Upper lobe of left lung (tissue), 6 donors: ENCODE measurements at regions not wholly inside any gene's neighbourhood (a gene's known extent, or its start where the extent isn't known, plus 50 kb on each side); places are given as distances from the start of the nearest gene placed in this dataset.

Experiments
- ATAC-seq, 2 donors: fragments of 200-7000 bp; cut with Tn5 transposase; one replicate each; pipeline ENCODE4 v1.9.1; 2022; ENCODE audit warnings: mild to moderate bottlenecking in 2 of 2, moderate library complexity in 2 of 2; ENCODE audit not compliant: low FRiP score in 2 of 2
- DNase-seq, 2 donors: peaks; one replicate each; pipeline ENCODE4 v3.0.0-alpha.2; 2019 to 2020
- H3K27ac ChIP-seq, 4 donors: fragments of 200-600 bp; sonication (generic); one replicate each; pipeline ENCODE4 v1.5.1; 2016 to 2019
- H3K27me3 ChIP-seq, 4 donors: fragments of 200-600 bp; sonication (generic); one replicate each; pipeline ENCODE4 v1.5.1; 2017 to 2019
- H3K36me3 ChIP-seq, 4 donors: fragments of 200-600 bp; sonication (generic); one replicate each; pipeline ENCODE4 v1.5.1; 2016 to 2019
- H3K4me1 ChIP-seq, 4 donors: fragments of 200-600 bp; sonication (generic); one replicate each; pipeline ENCODE4 v1.5.1; 2018 to 2019
- H3K4me3 ChIP-seq, 4 donors: fragments of 200-600 bp; sonication (generic); one replicate each; pipeline ENCODE4 v1.5.1; 2017 to 2019; ENCODE audit warnings: mild to moderate bottlenecking in 2 of 4, moderate library complexity in 1 of 4
- H3K9me3 ChIP-seq, 4 donors: fragments of 200-600 bp; sonication (generic); one replicate each; pipeline ENCODE4 v1.5.1; 2018 to 2019
- CTCF ChIP-seq, 6 experiments: fragments of 450-650 bp in 4 of 6; fragments of 200-600 bp in 2 of 6; sonication (generic) in 2 of 6; IDR thresholded peaks; one replicate each; pipeline ENCODE4 v1.5.1; 2016 to 2019; ENCODE audit warnings: antibody characterized with exemption in 6 of 6
- EP300 ChIP-seq, 4 donors: sonication (generic); formaldehyde crosslinking; IDR thresholded peaks; one replicate each; pipeline ENCODE4 v1.5.1; 2017; ENCODE audit warnings: antibody characterized with exemption in 4 of 4, control low read depth in 2 of 4
- POLR2A ChIP-seq, 4 donors: fragments of 450-650 bp; IDR thresholded peaks; one replicate each; pipeline ENCODE4 v1.5.1; 2016 to 2017; ENCODE audit warnings: antibody characterized with exemption in 4 of 4, mild to moderate bottlenecking in 2 of 4
- POLR2AphosphoS5 ChIP-seq, 2 donors: sonication (generic); formaldehyde crosslinking; IDR thresholded peaks; one replicate each; pipeline ENCODE4 v1.5.1; 2017; ENCODE audit warnings: antibody characterized with exemption in 2 of 2
- WGBS, 2 donors: methylation state at CpG; one replicate each; pipeline ENCODE4 v1.1.5; 2017 to 2018; 5-methylcytosine and 5-hydroxymethylcytosine counted together
- donor health status: DM: no; HTN: no; CAD: no; lungs with moderate emphysema.
- donor health status: DM: no; HTN: yes; CAD: no; lungs with severe emphysema.

- TF ChIP-seq EP300 (IDR thresholded peaks at IDR 0.05): no peak
- Histone ChIP-seq H3K9me3 (no peaks in the 10 kb centered on the region), H3K4me1 (no peaks in the 10 kb centered on the region), H3K4me3 (no peak overlapping the region), H3K27ac (no peak overlapping the region), H3K36me3 (no peaks in the 10 kb centered on the region), H3K27me3 (no peaks in the 10 kb centered on the region)
- ATAC-seq (no peak), DNase-seq (no peak)
- WGBS, 2 donors: 75 to 82% methylated on average over 4 of the region's 4 CpGs
Observed at GRCh38 chr17:59505610-59506276, 59.7 kb upstream of the DHX40 start.

- Histone ChIP-seq H3K4me1 (no peaks in the 10 kb centered on the region), H3K27ac (no peak overlapping the region), H3K27me3 (no peaks in the 10 kb centered on the region), H3K4me3 (no peak overlapping the region), H3K9me3 (no peaks in the 10 kb centered on the region), H3K36me3 (no peaks in the 10 kb centered on the region)
- DNase-seq (no peak), ATAC-seq (no peak)
- WGBS, 2 donors: 86 to 88% methylated on average over 9 of the region's 9 CpGs
- no peak for TF ChIP-seq EP300 (IDR thresholded peaks at IDR 0.05)
- TF ChIP-seq POLR2AphosphoS5 (IDR thresholded peaks at IDR 0.05): no peak
- no peak for TF ChIP-seq CTCF (IDR thresholded peaks at IDR 0.05)
Observed at GRCh38 chr17:59506894-59507726, 58.3 kb upstream of the DHX40 start.

DNA sequence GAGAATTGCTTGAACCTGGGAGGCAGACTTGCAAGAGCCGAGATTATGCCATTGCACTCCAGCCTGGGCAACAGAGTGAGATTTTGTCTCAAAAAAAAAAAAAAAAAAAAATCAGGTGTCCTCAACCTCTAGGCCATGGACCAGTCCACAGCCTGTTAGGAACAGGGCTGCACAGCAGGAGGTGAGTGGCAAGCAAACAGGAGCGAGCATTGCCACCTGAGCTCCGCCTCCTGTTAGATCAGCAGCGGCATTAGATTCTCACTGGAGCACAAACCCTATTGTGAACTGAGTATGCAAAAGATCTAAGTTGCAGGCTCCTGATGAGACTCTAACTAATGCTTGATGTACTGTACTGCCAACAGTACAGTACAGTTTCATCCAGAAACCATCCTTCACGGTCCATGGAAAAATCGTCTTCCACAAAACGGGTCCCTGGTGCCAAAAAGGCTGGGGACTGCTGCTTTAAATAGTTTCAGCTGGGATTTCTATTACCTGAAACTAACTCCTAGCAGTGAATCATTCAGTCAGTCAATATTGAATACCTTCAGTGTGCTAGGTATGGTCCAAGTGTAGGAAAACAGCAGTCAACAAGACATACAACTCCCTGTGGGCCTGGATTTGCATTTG lies 56.3 kb upstream of the DHX40 start:
- ATAC-seq: no peak
- TF ChIP-seq EP300 (IDR thresholded peaks at IDR 0.05): no peak
- no peak for TF ChIP-seq CTCF (IDR thresholded peaks at IDR 0.05)
- TF ChIP-seq POLR2AphosphoS5 (IDR thresholded peaks at IDR 0.05): no peak
- no peak for TF ChIP-seq POLR2A (IDR thresholded peaks at IDR 0.05)
- Histone ChIP-seq H3K9me3 (no peaks in the 10 kb centered on the region), H3K36me3 (no peaks in the 10 kb centered on the region), H3K27ac (no peak overlapping the region), H3K27me3 (no peaks in the 10 kb centered on the region), H3K4me3 (no peak overlapping the region), H3K4me1 (peaks cover 9 to 14% (median 9%) of the 10 kb centered on the region in 4 donors)
- WGBS, 2 donors: 93 to 97% methylated on average over 7 of the region's 7 CpGs
- DNase-seq: no peak

- no peaks in the 10 kb centered on the region for H3K9me3 ChIP-seq
- peaks cover 18 to 27% (median 20%) of the 10 kb centered on the region in 4 donors for H3K4me1 ChIP-seq
- TF ChIP-seq EP300 (IDR thresholded peaks at IDR 0.05) (no peak), POLR2AphosphoS5 (IDR thresholded peaks at IDR 0.05) (no peak), CTCF (IDR thresholded peaks at IDR 0.05) (no peak), POLR2A (IDR thresholded peaks at IDR 0.05) (no peak)
- WGBS, 2 donors: 90 to 93% methylated on average over 2 of the region's 2 CpGs
- ATAC-seq: no peak
- DNase-seq: no peak
- no peak overlapping the region for H3K27ac ChIP-seq
- H3K27me3 ChIP-seq: no peaks in the 10 kb centered on the region
- H3K36me3 ChIP-seq: no peaks in the 10 kb centered on the region
- no peak overlapping the region for H3K4me3 ChIP-seq
Observed at GRCh38 chr17:59510611-59511010, 54.8 kb upstream of the DHX40 start.

DNA sequence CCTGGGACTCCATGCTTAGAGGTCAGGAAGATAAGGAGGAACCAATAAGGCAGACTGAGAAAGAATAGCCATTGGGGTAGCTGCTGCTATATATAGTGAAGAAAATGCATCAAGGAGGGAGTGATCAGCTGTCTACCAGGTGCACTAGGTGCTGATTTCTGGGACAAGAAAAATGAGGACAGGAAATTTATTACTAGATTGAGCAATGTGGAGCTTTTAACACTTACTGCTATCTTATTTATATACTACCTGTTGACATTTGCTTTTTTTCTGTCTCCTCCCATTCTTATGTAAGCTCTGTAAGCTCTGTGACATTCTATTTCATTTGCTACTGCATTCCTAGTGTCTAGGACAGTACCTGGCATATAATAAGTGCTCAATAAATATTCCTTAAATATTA lies 53.7 kb upstream of the DHX40 start:
- DNase-seq: no peak

More for the DNA sequence above, 53.7 kb upstream of the DHX40 start:
- H3K36me3 ChIP-seq: no peaks in the 10 kb centered on the region
- TF ChIP-seq EP300 (IDR thresholded peaks at IDR 0.05) (no peak), POLR2A (IDR thresholded peaks at IDR 0.05) (no peak), CTCF (IDR thresholded peaks at IDR 0.05) (no peak), POLR2AphosphoS5 (IDR thresholded peaks at IDR 0.05) (no peak)
- ATAC-seq: no peak
- no peaks in the 10 kb centered on the region for H3K9me3 ChIP-seq
- no peaks in the 10 kb centered on the region for H3K27me3 ChIP-seq
- no peak overlapping the region for H3K27ac ChIP-seq
- no peak overlapping the region for H3K4me3 ChIP-seq
- H3K4me1 ChIP-seq: peaks cover 19 to 34% (median 25%) of the 10 kb centered on the region in 4 donors
